Rectal smooth muscle tissue (tissue), 1 donor: ENCODE measurements at regions not wholly inside any gene's neighbourhood (a gene's known extent, or its start where the extent isn't known, plus 50 kb on each side); places are given as distances from the start of the nearest gene placed in this dataset.
"Not testable (repeated sequence)": the region's sequence is repeated elsewhere in the genome, so short reads cannot be mapped to it uniquely, and the experiment has no call there.

ENCODE experiments used
- H3K27ac ChIP-seq: one replicate; pipeline ENCODE4 v1.7.0; 2013; ENCODE audit warnings: low read depth, low read length, inconsistent platforms
- H3K27me3 ChIP-seq: one replicate; pipeline ENCODE4 v1.7.0; 2013; ENCODE audit warnings: low read length; ENCODE audit not compliant: control insufficient read depth, insufficient read depth
- H3K36me3 ChIP-seq: one replicate; pipeline ENCODE4 v1.7.0; 2013; ENCODE audit warnings: low read length; ENCODE audit not compliant: control insufficient read depth, insufficient read depth
- H3K4me1 ChIP-seq: one replicate; pipeline ENCODE4 v1.7.0; 2013; ENCODE audit warnings: low read length; ENCODE audit not compliant: control insufficient read depth, insufficient read depth
- H3K4me3 ChIP-seq: one replicate; pipeline ENCODE4 v1.7.0; 2013; ENCODE audit warnings: low read length
- H3K9ac ChIP-seq: one replicate; pipeline ENCODE4 v1.7.0; 2013; ENCODE audit warnings: low read length

GRCh38 chr3:86790884-86791549, 199.9 kb downstream of the VGLL3 start:
- no peaks in the 10 kb centered on the region for H3K36me3 ChIP-seq
- no peak overlapping the region for H3K27ac ChIP-seq
- H3K27me3 ChIP-seq: no peaks in the 10 kb centered on the region
- peaks cover 9% of the 10 kb centered on the region for H3K4me1 ChIP-seq
- H3K4me3 ChIP-seq: no peak overlapping the region
- no peak overlapping the region for H3K9ac ChIP-seq

DNA sequence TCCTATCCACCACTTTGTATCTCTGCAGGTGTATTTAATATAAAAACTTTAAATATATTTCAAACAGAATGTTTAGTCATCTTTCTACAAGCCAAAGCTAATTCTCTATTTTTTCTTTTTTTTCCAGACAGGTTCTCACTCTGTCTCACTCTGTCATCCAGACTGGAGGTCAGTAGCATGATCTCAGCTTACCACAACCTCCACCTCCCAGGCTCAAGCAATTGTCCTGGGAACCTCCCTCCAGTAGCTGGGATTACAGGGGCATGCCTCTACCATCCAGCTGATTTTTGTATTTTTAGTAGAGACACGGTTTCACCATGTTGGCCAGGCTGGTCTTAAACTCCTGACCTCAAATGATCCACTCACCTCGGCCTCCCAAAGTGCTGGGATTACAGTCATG, 202.6 kb downstream of the VGLL3 start:
- H3K4me1 ChIP-seq: peaks cover 1% of the 10 kb centered on the region
- H3K9ac ChIP-seq: no peak overlapping the region
- no peak overlapping the region for H3K27ac ChIP-seq
- no peaks in the 10 kb centered on the region for H3K27me3 ChIP-seq
- no peak overlapping the region for H3K4me3 ChIP-seq
- H3K36me3 ChIP-seq: no peaks in the 10 kb centered on the region

- Histone ChIP-seq H3K27me3 (no peaks in the 10 kb centered on the region), H3K36me3 (no peaks in the 10 kb centered on the region), H3K9ac (no peak overlapping the region), H3K4me1 (no peaks in the 10 kb centered on the region), H3K4me3 (no peak overlapping the region), H3K27ac (no peak overlapping the region)
Observed at GRCh38 chr3:86787091-86787490, 203.9 kb downstream of the VGLL3 start.

DNA sequence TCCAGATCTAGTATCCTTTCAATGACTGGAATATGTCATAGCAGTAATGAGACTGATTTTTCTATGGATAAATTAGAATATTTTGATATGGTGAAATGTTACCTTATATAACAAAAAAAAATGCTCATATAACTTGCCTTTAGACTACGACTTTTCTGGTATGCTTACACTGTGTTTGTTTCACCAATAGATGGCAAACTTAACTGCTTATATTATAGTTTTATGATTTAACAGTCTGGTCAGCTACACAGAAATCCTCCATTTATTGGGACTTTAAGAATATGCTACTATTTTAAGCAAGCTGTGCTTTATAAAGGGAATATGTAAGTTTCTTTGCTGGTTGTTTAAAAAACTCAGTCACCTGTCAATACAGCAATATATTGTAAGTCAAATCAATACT, 205.6 kb downstream of the VGLL3 start:
- no peak overlapping the region for H3K27ac ChIP-seq
- H3K4me1 ChIP-seq: no peaks in the 10 kb centered on the region
- H3K27me3 ChIP-seq: no peaks in the 10 kb centered on the region
- no peak overlapping the region for H3K4me3 ChIP-seq
- no peak overlapping the region for H3K9ac ChIP-seq
- H3K36me3 ChIP-seq: no peaks in the 10 kb centered on the region

DNA sequence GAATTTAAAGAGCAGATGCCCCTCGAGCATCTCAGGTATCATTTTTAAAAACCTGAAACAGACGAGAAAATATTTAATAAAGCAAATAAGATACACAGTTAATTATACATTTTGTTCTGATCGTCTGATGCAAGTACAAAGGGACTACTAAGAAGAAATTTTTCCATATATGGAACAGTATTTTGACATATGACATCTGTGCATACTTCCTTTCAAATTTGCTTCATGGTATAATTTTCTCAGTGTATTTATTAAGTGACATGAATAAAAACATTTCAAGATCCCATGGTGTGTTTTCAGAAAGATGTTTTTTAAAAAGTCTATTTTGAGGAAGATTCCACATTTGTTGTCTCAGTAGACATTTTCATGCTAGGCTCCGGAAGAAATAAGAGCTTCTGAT, 208.1 kb downstream of the VGLL3 start:
- H3K4me1 ChIP-seq: no peaks in the 10 kb centered on the region
- H3K27ac ChIP-seq: no peak overlapping the region
- H3K27me3 ChIP-seq: no peaks in the 10 kb centered on the region
- H3K9ac ChIP-seq: no peak overlapping the region
- no peaks in the 10 kb centered on the region for H3K36me3 ChIP-seq
- no peak overlapping the region for H3K4me3 ChIP-seq

DNA sequence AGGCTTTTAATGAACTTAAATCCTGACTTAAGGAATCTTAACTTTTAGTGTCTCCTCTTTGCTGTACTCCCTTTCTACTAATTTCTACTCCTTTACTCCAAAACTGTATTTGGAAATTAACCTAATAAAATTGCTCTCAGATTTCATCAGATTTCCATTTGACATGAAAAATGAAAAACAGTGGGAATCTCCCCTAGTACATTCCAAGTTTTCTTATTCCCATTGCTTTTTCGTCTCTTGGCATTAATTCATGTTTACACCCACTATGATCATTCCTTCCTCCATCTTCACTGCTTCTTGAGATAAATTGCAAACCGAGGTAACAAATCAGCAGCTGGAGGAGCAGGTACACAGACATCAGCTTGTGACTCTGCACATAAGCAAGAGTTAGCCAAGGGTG, 208.7 kb downstream of the VGLL3 start:
- H3K36me3 ChIP-seq: no peaks in the 10 kb centered on the region
- H3K4me3 ChIP-seq: no peak overlapping the region
- H3K27me3 ChIP-seq: no peaks in the 10 kb centered on the region
- H3K9ac ChIP-seq: no peak overlapping the region
- no peaks in the 10 kb centered on the region for H3K4me1 ChIP-seq
- H3K27ac ChIP-seq: no peak overlapping the region

DNA sequence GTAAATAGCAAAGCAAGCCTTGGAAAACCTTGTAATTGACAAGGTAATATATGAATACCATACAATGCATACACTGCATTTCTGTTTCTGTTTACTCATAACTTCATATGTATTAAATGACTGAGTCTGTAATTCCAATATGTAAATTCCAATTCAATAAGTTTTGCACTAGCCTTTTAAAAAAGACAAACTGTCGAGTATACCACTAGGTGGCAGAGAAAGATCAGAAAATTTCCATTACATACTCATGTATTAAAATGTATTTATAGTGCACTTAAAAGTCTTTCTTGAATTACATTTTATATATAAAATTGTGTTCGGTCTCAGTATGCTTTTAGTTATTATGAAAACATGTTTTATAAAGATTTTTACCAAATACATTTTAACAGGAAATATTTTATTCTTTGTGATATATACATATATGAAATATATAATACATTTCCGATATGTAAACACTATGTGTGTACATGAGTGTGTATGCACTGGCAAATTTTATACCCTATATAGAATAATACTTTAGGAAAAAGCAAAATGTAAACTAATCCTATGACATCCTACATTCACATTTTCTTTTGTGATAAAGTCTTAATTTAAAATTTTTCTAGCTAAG, 216.8 kb downstream of the VGLL3 start:
- Histone ChIP-seq H3K36me3 (no peaks in the 10 kb centered on the region), H3K27ac (no peak overlapping the region), H3K9ac (no peak overlapping the region)

DNA sequence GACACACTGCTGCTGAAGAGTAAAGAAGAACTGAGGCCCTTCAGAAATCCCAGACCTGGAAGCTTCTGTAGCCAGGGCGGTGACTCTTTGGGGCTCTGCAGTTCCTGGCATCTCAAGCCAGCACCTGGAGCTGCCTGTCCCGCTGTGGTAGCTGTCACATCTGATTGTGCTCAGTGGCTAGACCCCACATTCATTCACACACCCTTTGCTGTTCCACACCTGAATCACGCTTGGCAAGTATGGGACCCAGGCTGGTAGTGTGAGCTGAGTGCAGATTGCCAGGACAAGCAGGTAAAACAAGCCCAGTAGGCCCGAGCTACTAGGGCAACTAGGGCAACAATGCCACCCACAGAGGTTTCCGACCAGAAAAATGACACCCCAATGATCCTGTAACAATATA, 218.2 kb downstream of the VGLL3 start:
- no peak overlapping the region for H3K27ac ChIP-seq
- no peaks in the 10 kb centered on the region for H3K27me3 ChIP-seq
- H3K9ac ChIP-seq: no peak overlapping the region
- H3K4me1 ChIP-seq: no peaks in the 10 kb centered on the region
- no peak overlapping the region for H3K4me3 ChIP-seq
- H3K36me3 ChIP-seq: no peaks in the 10 kb centered on the region

More for the DNA sequence above, 216.8 kb downstream of the VGLL3 start:
- H3K4me1 ChIP-seq: no peaks in the 10 kb centered on the region
- H3K4me3 ChIP-seq: no peak overlapping the region
- H3K27me3 ChIP-seq: no peaks in the 10 kb centered on the region

GRCh38 chr3:86771741-86772512, 219.0 kb downstream of the VGLL3 start:
- Histone ChIP-seq H3K4me3 (no peak overlapping the region), H3K27me3 (no peaks in the 10 kb centered on the region), H3K4me1 (no peaks in the 10 kb centered on the region), H3K36me3 (no peaks in the 10 kb centered on the region), H3K9ac (no peak overlapping the region), H3K27ac (no peak overlapping the region)

DNA sequence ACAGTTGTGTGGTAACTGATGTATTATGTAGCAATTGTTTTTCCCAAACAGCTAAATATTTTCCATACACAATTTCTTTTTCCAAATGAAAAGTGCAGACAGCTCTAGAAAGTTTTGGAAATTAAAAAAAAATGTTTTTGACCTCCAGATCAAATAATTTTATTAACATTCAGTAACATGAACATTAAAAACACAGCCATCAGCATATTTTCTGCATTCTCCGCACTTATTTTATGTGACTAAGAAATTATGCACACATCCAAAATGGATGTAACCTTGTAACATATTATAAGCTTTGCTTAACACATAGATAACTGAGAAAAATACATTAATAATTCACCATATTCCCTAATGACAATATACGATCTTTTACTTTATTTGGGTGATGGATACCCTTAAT, 224.6 kb downstream of the VGLL3 start:
- Histone ChIP-seq H3K9ac (no peak overlapping the region), H3K36me3 (no peaks in the 10 kb centered on the region), H3K4me1 (no peaks in the 10 kb centered on the region), H3K27ac (no peak overlapping the region), H3K27me3 (no peaks in the 10 kb centered on the region), H3K4me3 (no peak overlapping the region)

DNA sequence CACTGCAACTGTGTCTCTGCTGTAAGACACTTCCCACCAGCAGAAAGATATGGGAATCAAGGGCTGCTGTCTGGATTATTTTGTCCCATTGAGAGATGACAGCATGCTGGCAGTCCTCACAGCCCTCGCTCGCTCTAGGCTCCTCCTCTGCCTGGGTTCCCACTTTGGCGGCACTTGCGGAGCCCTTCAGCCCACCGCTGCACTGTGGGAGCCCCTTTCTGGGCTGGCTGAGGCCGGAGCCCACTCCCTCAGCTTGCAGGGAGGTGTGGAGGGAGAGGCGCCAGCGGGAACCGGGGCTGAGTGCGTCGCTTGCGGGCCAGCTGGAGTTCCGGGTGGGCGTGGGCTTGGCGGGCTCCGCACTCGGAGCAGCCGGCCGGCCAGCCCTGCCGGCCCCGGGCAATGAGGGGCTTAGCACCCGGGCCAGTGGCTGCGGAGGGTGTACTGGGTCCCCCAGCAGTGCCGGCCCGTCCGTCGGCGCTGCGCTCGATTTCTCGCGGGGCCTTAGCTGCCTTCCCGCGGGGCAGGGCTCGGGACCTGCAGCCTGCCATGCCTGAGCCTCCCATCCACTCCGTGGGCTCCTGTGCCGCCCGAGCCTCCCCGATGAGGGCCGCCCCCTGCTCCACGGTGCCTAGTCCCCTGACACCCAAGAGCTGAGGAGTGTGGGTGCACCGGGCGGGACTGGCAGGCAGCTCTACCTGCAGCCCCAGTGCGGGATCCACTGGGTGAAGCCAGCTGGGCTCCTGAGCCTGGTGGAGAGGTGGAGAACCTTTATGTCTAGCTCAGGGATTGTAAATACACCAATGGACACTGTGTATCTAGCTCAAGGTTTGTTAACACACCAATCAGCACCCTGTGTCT, 233.4 kb downstream of the VGLL3 start:
- not testable (repeated sequence) for H3K36me3 ChIP-seq, H3K27me3 ChIP-seq, H3K9ac ChIP-seq, H3K27ac ChIP-seq, H3K4me3 ChIP-seq, H3K4me1 ChIP-seq

GRCh38 chr3:86748015-86748414, 242.9 kb downstream of the VGLL3 start:
- no peaks in the 10 kb centered on the region for H3K36me3 ChIP-seq
- H3K4me3 ChIP-seq: no peak overlapping the region
- H3K27me3 ChIP-seq: no peaks in the 10 kb centered on the region
- no peak overlapping the region for H3K27ac ChIP-seq
- H3K4me1 ChIP-seq: no peaks in the 10 kb centered on the region
- no peak overlapping the region for H3K9ac ChIP-seq
